Mammary epithelial cell (primary cell): ENCODE measurements at regions not wholly inside any gene's neighbourhood (a gene's known extent, or its start where the extent isn't known, plus 50 kb on each side); places are given as distances from the start of the nearest gene placed in this dataset.

ENCODE experiments used
- EZH2 ChIP-seq: IDR thresholded peaks from 2 replicates; pipeline ENCODE4 v1.6.1; 2012; ENCODE audit warnings: low read length, inconsistent platforms, borderline replicate concordance
- TF ChIP-seq, protein P1 (sequence below), 2 donors: IDR thresholded peaks in 1 of 2; conservative IDR thresholded peaks in 1 of 2; 2 replicates each; pipeline ENCODE4 v1.5.1; 2011 to 2012; ENCODE audit warnings: inconsistent platforms in 2 of 2, low read length in 2 of 2, mild to moderate bottlenecking in 2 of 2, control low read depth in 1 of 2, low read depth in 1 of 2; ENCODE audit not compliant: insufficient read depth in 1 of 2; ENCODE audit errors: extremely low read depth in 1 of 2

DNA sequence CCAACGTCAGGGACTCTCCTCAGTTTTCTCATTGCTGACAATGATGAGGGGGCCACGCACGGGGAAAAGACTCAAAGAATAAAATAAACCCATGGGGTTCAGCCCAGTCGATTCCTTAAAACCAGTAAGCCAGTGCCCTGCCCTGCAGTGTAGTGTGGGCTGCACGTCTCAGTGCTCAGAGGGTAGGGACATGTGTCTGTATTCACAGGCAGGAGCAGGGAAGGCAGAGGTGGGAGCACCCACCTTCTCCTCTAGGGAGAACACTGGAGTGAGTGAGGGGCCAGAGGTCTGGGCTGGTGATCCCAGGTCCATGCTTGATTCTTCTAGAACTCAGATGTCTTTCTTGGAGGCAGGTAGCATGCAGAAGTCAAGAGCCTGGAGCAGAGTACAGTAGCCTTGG lies 303.6 kb downstream of the MATN1 start:
- TF ChIP-seq, protein P1, sequence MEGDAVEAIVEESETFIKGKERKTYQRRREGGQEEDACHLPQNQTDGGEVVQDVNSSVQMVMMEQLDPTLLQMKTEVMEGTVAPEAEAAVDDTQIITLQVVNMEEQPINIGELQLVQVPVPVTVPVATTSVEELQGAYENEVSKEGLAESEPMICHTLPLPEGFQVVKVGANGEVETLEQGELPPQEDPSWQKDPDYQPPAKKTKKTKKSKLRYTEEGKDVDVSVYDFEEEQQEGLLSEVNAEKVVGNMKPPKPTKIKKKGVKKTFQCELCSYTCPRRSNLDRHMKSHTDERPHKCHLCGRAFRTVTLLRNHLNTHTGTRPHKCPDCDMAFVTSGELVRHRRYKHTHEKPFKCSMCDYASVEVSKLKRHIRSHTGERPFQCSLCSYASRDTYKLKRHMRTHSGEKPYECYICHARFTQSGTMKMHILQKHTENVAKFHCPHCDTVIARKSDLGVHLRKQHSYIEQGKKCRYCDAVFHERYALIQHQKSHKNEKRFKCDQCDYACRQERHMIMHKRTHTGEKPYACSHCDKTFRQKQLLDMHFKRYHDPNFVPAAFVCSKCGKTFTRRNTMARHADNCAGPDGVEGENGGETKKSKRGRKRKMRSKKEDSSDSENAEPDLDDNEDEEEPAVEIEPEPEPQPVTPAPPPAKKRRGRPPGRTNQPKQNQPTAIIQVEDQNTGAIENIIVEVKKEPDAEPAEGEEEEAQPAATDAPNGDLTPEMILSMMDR (conservative IDR thresholded peaks at IDR 0.05 in 1 of 2, IDR thresholded peaks at IDR 0.05 in 1 of 2; ENCODE audit: extremely low read depth in 1 of 2, insufficient read depth in 1 of 2, low read depth in 1 of 2, low read length in 2 of 2), result no peak
- TF ChIP-seq EZH2, result no peak
